ENCODE measurements at regions not wholly inside any gene's neighbourhood (a gene's known extent, or its start where the extent isn't known, plus 50 kb on each side); places are given as distances from the start of the nearest gene placed in this dataset.

- H3K9ac ChIP-seq: no peak overlapping the region
- no peaks in the 10 kb centered on the region for H3K27me3 ChIP-seq (replicated peaks; ENCODE audit: insufficient read depth)
- H3F3A ChIP-seq (ENCODE audit: insufficient read depth): no peaks in the 10 kb centered on the region
- DNase-seq: no peak
- no peaks in the 10 kb centered on the region for H3K4me1 ChIP-seq (ENCODE audit: insufficient read depth)
- no peak overlapping the region for H3K27ac ChIP-seq
- H2AFZ ChIP-seq: no peak overlapping the region
- no peaks in the 10 kb centered on the region for H3K79me2 ChIP-seq (ENCODE audit: insufficient read depth)
- H3K9me3 ChIP-seq (ENCODE audit: low read depth): no peaks in the 10 kb centered on the region
- H3K36me3 ChIP-seq (ENCODE audit: low read depth): no peaks in the 10 kb centered on the region
- in situ Hi-C loops (cut with MboI): no loop called here
- H3K4me3 ChIP-seq: no peak overlapping the region
- no peak for TF ChIP-seq EZH2 (IDR thresholded peaks at IDR 0.05; ENCODE audit: insufficient read depth, poor library complexity, severe bottlenecking)
- WGBS, 2 experiments (ENCODE audit: low coverage in 1 of 2, low lambda C conversion rate in 2 of 2, missing lambda C conversion rate in 2 of 2): 65 to 67% methylated on average over 8 of the region's 8 CpGs
- no peaks in the 10 kb centered on the region for H3K9me2 ChIP-seq (ENCODE audit: insufficient read depth)
- no peaks in the 10 kb centered on the region for H4K20me1 ChIP-seq (ENCODE audit: insufficient read depth)
- H3K4me2 ChIP-seq (ENCODE audit: unreplicated experiment): no peak overlapping the region
Observed at GRCh38 chr3:43913036-43913948, 222.6 kb downstream of the ABHD5 start.

- Histone ChIP-seq H3K79me2 (ENCODE audit: insufficient read depth) (no peaks in the 10 kb centered on the region), H3K36me3 (ENCODE audit: low read depth) (no peaks in the 10 kb centered on the region), H3K4me2 (ENCODE audit: unreplicated experiment) (no peak overlapping the region), H3K4me3 (no peak overlapping the region), H4K20me1 (ENCODE audit: insufficient read depth) (no peaks in the 10 kb centered on the region), H2AFZ (no peak overlapping the region), H3K27me3 (replicated peaks; ENCODE audit: insufficient read depth) (no peaks in the 10 kb centered on the region), H3K9ac (no peak overlapping the region), H3K4me1 (ENCODE audit: insufficient read depth) (peaks cover 6% of the 10 kb centered on the region), H3K9me3 (ENCODE audit: low read depth) (no peaks in the 10 kb centered on the region), H3K9me2 (ENCODE audit: insufficient read depth) (no peaks in the 10 kb centered on the region), H3K27ac (no peak overlapping the region), H3F3A (ENCODE audit: insufficient read depth) (peaks cover 1% of the 10 kb centered on the region; the same call in 1 of the 2 replicates)
- in situ Hi-C loops (cut with MboI): no loop called here
- DNase-seq: no peak
- WGBS, 2 experiments (ENCODE audit: low coverage in 1 of 2, low lambda C conversion rate in 2 of 2, missing lambda C conversion rate in 2 of 2): 85 to 86% methylated on average over 2 of the region's 2 CpGs
- no peak for TF ChIP-seq EZH2phosphoT487 (IDR thresholded peaks at IDR 0.05; ENCODE audit: insufficient read depth, low read depth)
- TF ChIP-seq EZH2 (IDR thresholded peaks at IDR 0.05; ENCODE audit: insufficient read depth, poor library complexity, severe bottlenecking): no peak
Observed at GRCh38 chr3:43914269-43914668, 223.5 kb downstream of the ABHD5 start.

GRCh38 chr3:43915546-43915945, 224.8 kb downstream of the ABHD5 start:
- peak; percentile 14 for DNase-seq

GRCh38 chr3:43917361-43917760, 226.6 kb downstream of the ABHD5 start:
- Histone ChIP-seq H3K4me2 (ENCODE audit: unreplicated experiment) (no peak overlapping the region), H3K27me3 (replicated peaks; ENCODE audit: insufficient read depth) (no peaks in the 10 kb centered on the region), H3K4me3 (no peak overlapping the region), H3K4me1 (ENCODE audit: insufficient read depth) (peaks cover 8% of the 10 kb centered on the region), H3K79me2 (ENCODE audit: insufficient read depth) (no peaks in the 10 kb centered on the region), H3K9me2 (ENCODE audit: insufficient read depth) (no peaks in the 10 kb centered on the region), H3K27ac (no peak overlapping the region), H3K9ac (no peak overlapping the region), H4K20me1 (ENCODE audit: insufficient read depth) (no peaks in the 10 kb centered on the region), H3F3A (ENCODE audit: insufficient read depth) (peaks cover 3% of the 10 kb centered on the region; the same call in 1 of the 2 replicates), H3K36me3 (ENCODE audit: low read depth) (no peaks in the 10 kb centered on the region), H2AFZ (no peak overlapping the region), H3K9me3 (ENCODE audit: low read depth) (no peaks in the 10 kb centered on the region)
- 63 to 69% methylated on average over 3 of the region's 3 CpGs for WGBS, 2 experiments (ENCODE audit: low coverage in 1 of 2, low lambda C conversion rate in 2 of 2, missing lambda C conversion rate in 2 of 2)
- TF ChIP-seq EZH2phosphoT487 (IDR thresholded peaks at IDR 0.05; ENCODE audit: insufficient read depth, low read depth): no peak
- TF ChIP-seq EZH2 (IDR thresholded peaks at IDR 0.05; ENCODE audit: insufficient read depth, poor library complexity, severe bottlenecking): no peak
- no peak for DNase-seq
- in situ Hi-C loops (cut with MboI): no loop called here

More at GRCh38 chr3:43915546-43915945, 224.8 kb downstream of the ABHD5 start:
- Histone ChIP-seq H3K79me2 (ENCODE audit: insufficient read depth) (no peaks in the 10 kb centered on the region), H3K36me3 (ENCODE audit: low read depth) (no peaks in the 10 kb centered on the region), H3K27ac (no peak overlapping the region), H3K4me1 (ENCODE audit: insufficient read depth) (peaks cover 8% of the 10 kb centered on the region), H3K9me3 (ENCODE audit: low read depth) (no peaks in the 10 kb centered on the region), H3F3A (ENCODE audit: insufficient read depth) (peaks cover 3% of the 10 kb centered on the region; the same call in 1 of the 2 replicates), H3K4me2 (ENCODE audit: unreplicated experiment) (no peak overlapping the region), H3K4me3 (no peak overlapping the region), H3K9me2 (ENCODE audit: insufficient read depth) (no peaks in the 10 kb centered on the region), H2AFZ (no peak overlapping the region), H3K9ac (no peak overlapping the region), H3K27me3 (replicated peaks; ENCODE audit: insufficient read depth) (no peaks in the 10 kb centered on the region), H4K20me1 (ENCODE audit: insufficient read depth) (no peaks in the 10 kb centered on the region)
- TF ChIP-seq EZH2 (IDR thresholded peaks at IDR 0.05; ENCODE audit: insufficient read depth, poor library complexity, severe bottlenecking) (no peak), EZH2phosphoT487 (IDR thresholded peaks at IDR 0.05; ENCODE audit: insufficient read depth, low read depth) (no peak)
- in situ Hi-C loops (cut with MboI): no loop called here
- 81 to 83% methylated on average over 1 of the region's 1 CpG for WGBS, 2 experiments (ENCODE audit: low coverage in 1 of 2, low lambda C conversion rate in 2 of 2, missing lambda C conversion rate in 2 of 2)

Data from GM23248 (cell line).